RWPE2 (cell line): ENCODE measurements at regions not wholly inside any gene's neighbourhood (a gene's known extent, or its start where the extent isn't known, plus 50 kb on each side); places are given as distances from the start of the nearest gene placed in this dataset.

ENCODE experiments used
- ATAC-seq: fragments of 200-7000 bp; cut with Tn5 transposase; 3 replicates; pipeline ENCODE4 v1.9.1; 2021; ENCODE audit warnings: low read depth
- DNase-seq: peaks from one replicate; pipeline ENCODE4 v3.0.0-alpha.2; 2020; ENCODE audit warnings: low spot score
- H3K27ac ChIP-seq: fragments of 450-650 bp; 2 replicates; pipeline ENCODE4 v1.5.1; 2017; ENCODE audit warnings: mild to moderate bottlenecking; ENCODE audit not compliant: poor library complexity, severe bottlenecking
- H3K27me3 ChIP-seq: fragments of 250-450 bp; sonication (Bioruptor Pico); 2 replicates; pipeline ENCODE4 v1.5.1; 2021; ENCODE audit warnings: mild to moderate bottlenecking, moderate library complexity; ENCODE audit not compliant: insufficient read depth, poor library complexity, severe bottlenecking
- H3K36me3 ChIP-seq: fragments of 250-450 bp; sonication (Bioruptor Pico); 2 replicates; pipeline ENCODE4 v1.5.1; 2020; ENCODE audit warnings: low read depth, mild to moderate bottlenecking, moderate library complexity
- H3K4me1 ChIP-seq: fragments of 250-450 bp; sonication (Bioruptor Pico); 2 replicates; pipeline ENCODE4 v1.5.1; 2021; ENCODE audit warnings: mild to moderate bottlenecking, moderate library complexity; ENCODE audit not compliant: insufficient read depth, poor library complexity, severe bottlenecking
- H3K4me3 ChIP-seq: fragments of 250-450 bp; sonication (Bioruptor Pico); 2 replicates; pipeline ENCODE4 v1.5.1; 2021; ENCODE audit warnings: mild to moderate bottlenecking, moderate library complexity; ENCODE audit not compliant: severe bottlenecking
- H3K9me3 ChIP-seq: fragments of 250-450 bp; sonication (Bioruptor Pico); 2 replicates; pipeline ENCODE4 v1.5.1; 2021; ENCODE audit warnings: mild to moderate bottlenecking, moderate library complexity; ENCODE audit not compliant: severe bottlenecking
- TF ChIP-seq, protein P1 (sequence below): fragments of 450-650 bp; IDR thresholded peaks from one replicate; pipeline ENCODE4 v1.5.1; 2017; ENCODE audit warnings: mild to moderate bottlenecking, moderate library complexity; ENCODE audit not compliant: poor library complexity, severe bottlenecking

DNA sequence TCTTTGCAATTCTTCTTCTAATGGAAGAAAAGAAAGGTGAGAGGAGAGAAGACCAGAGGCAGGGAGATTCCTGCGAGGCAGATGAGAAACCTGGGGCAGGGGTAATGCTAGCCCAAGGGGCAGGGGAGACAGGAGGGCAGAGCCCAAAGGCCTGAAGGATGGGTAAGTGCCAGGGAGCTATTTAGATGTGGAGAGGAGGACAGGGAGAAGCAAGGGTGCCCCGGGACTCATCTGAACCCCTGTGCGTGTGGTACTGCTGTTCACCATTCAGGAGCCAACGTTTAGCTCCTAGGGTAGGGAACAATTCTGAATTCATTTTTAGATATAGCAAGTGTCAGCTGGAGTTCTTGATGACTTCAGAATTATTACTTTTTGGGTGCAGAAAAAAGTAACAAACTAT is 122.7 kb upstream of the ALDH1B1 start:
- DNase-seq = no peak
- Histone ChIP-seq H3K9me3 (peaks cover 3% of the 10 kb centered on the region), H3K27me3 (no peaks in the 10 kb centered on the region), H3K27ac (no peak overlapping the region), H3K4me3 (no peak overlapping the region), H3K4me1 (no peaks in the 10 kb centered on the region), H3K36me3 (no peaks in the 10 kb centered on the region)
- TF ChIP-seq, protein P1, sequence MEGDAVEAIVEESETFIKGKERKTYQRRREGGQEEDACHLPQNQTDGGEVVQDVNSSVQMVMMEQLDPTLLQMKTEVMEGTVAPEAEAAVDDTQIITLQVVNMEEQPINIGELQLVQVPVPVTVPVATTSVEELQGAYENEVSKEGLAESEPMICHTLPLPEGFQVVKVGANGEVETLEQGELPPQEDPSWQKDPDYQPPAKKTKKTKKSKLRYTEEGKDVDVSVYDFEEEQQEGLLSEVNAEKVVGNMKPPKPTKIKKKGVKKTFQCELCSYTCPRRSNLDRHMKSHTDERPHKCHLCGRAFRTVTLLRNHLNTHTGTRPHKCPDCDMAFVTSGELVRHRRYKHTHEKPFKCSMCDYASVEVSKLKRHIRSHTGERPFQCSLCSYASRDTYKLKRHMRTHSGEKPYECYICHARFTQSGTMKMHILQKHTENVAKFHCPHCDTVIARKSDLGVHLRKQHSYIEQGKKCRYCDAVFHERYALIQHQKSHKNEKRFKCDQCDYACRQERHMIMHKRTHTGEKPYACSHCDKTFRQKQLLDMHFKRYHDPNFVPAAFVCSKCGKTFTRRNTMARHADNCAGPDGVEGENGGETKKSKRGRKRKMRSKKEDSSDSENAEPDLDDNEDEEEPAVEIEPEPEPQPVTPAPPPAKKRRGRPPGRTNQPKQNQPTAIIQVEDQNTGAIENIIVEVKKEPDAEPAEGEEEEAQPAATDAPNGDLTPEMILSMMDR = no peak
- no peak for ATAC-seq

DNA sequence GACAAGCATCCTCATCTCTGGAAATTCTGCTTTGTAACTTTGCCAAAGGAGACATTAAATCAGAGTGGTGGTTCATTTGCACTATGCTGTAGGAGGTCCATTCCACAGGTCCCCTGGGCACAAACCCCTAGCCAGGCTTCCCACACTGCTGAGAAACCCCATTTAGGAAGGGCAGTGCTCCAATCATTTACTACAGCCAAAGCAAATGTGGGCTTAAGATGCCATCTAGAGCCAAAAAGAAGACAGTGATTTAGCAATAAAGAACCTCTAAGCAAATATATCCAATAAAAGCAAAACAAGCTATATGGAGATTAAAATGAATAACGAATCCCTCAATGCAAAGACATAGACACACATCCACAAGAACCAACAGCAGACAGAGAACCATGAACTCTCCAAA is 129.0 kb upstream of the ALDH1B1 start:
- no peak overlapping the region for H3K4me3 ChIP-seq
- ATAC-seq = peak; percentile 70
- no peaks in the 10 kb centered on the region for H3K36me3 ChIP-seq
- TF ChIP-seq, protein P1 = peak; percentile 52
- no peaks in the 10 kb centered on the region for H3K4me1 ChIP-seq
- peaks cover 4% of the 10 kb centered on the region for H3K27me3 ChIP-seq
- DNase-seq = no peak
- H3K9me3 ChIP-seq = peaks cover 6% of the 10 kb centered on the region
- no peak overlapping the region for H3K27ac ChIP-seq

DNA sequence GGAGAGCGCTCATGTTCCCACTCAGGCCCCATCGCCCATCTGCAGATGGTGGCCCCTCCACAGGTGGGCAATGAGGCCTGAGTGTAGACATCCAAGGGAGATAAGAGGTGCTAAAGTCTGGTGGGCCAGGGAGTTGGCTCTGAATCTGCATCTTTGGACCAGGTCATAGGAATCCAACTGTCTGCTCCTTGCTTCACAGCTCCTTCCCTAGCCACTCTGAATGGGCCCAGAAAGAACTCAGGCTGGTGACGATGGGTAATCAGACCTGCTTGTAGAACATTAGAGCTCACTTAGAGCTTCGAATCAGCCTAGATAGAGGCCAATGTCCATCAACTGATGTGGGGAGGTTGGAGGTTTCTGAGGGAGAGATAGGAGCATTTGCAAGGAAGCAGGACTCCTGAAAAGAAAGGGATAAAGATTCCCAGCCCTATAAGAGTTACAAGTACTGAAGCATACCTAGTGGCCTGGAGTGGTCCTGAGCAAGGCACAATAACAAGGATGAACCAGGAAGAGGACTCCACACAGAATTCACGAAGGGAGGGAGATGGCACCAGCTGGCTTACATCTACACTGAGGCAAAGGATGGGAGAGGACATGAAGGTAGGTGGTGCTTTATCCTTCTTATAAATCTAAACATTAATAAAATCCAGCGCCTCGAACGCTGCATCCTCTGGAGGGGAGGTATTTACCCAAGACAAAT is 132.8 kb upstream of the ALDH1B1 start:
- DNase-seq = no peak
- TF ChIP-seq, protein P1 = no peak
- ATAC-seq = no peak
- Histone ChIP-seq H3K27ac (no peak overlapping the region), H3K9me3 (peaks cover 3% of the 10 kb centered on the region), H3K36me3 (no peaks in the 10 kb centered on the region), H3K4me1 (no peaks in the 10 kb centered on the region), H3K4me3 (no peak overlapping the region), H3K27me3 (peaks cover 4% of the 10 kb centered on the region)

DNA sequence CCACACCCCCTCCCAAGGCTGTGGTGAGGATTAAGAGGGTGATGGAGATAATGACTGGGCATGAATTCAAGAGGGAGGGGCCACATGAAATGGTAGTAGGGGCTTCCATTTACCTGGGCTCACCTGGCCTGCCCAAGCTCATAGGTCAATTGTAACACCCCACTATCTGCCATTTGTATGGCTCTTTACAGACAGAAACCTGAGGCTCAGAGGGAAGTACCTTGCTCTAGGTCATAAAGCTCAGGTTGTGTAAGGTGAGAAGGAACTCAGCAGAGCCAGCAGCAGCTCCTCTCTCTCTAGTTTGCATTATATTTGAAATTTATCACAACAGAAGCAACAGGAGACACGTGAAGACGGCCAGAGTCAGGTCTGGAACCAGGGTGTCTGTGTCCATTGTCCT is 133.4 kb upstream of the ALDH1B1 start:
- H3K9me3 ChIP-seq = peaks cover 2% of the 10 kb centered on the region
- ATAC-seq = no peak
- H3K4me3 ChIP-seq = no peak overlapping the region
- no peaks in the 10 kb centered on the region for H3K36me3 ChIP-seq
- no peak for DNase-seq
- H3K4me1 ChIP-seq = no peaks in the 10 kb centered on the region
- no peak overlapping the region for H3K27ac ChIP-seq
- peaks cover 2% of the 10 kb centered on the region for H3K27me3 ChIP-seq
- TF ChIP-seq, protein P1 = no peak

DNA sequence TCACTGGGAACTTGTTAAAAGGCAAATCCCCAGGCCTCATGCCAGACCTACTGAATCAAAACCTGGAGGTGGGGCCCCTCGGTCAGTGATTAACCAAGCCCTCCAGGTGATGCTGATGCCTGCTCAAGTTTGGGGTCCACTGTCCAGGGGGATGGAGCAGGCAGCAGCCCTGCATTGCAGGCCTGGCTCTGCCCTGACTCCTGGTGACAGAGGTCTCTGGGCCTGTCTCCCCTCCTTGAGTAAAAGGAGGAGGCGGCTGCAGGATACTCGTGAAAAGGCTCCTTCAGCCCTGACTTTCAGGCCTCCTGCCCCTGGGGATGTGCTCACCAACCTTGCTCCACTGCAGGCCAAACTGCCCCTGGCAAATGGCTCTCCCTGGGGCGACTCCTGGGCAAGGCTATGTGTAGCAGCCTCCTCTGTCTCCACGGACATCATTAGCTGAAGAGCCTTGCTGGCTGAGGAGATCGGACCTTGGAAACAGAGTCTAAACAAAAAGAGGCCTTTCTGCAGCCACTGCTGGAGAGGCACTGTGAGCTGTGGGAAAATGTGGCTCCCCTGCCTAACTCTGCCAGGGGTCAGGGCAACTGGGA is 134.8 kb upstream of the ALDH1B1 start:
- TF ChIP-seq, protein P1 = no peak
- ATAC-seq (no peak), DNase-seq (no peak)
- Histone ChIP-seq H3K4me3 (no peak overlapping the region), H3K27ac (no peak overlapping the region), H3K36me3 (no peaks in the 10 kb centered on the region), H3K4me1 (no peaks in the 10 kb centered on the region), H3K9me3 (no peaks in the 10 kb centered on the region), H3K27me3 (no peaks in the 10 kb centered on the region)
